Femur (tissue), 1 donor: ENCODE measurements at regions not wholly inside any gene's neighbourhood (a gene's known extent, or its start where the extent isn't known, plus 50 kb on each side); places are given as distances from the start of the nearest gene placed in this dataset.

Source experiments
- DNase-seq: peaks from one replicate; pipeline ENCODE4 v3.0.0-alpha.2; 2017

- no peak for DNase-seq
Observed at GRCh38 chr2:118264232-118264990, 176.1 kb downstream of the INSIG2 start.

GRCh38 chr2:118257696-118258095 lies 169.4 kb downstream of the INSIG2 start:
- DNase-seq: no peak

- DNase-seq: no peak
Observed at GRCh38 chr2:118255771-118256372, 167.6 kb downstream of the INSIG2 start.

- no peak for DNase-seq
Observed at GRCh38 chr2:118255301-118255700, 167.0 kb downstream of the INSIG2 start.

- DNase-seq: no peak
Observed at GRCh38 chr2:118254116-118254515, 165.8 kb downstream of the INSIG2 start.

- no peak for DNase-seq
Observed at GRCh38 chr2:118251427-118251826, 163.2 kb downstream of the INSIG2 start.

GRCh38 chr2:118250463-118250862 lies 162.2 kb downstream of the INSIG2 start:
- DNase-seq: no peak

- no peak for DNase-seq
Observed at GRCh38 chr2:118250001-118250400, 161.7 kb downstream of the INSIG2 start.

- no peak for DNase-seq
Observed at GRCh38 chr2:118249531-118249930, 161.3 kb downstream of the INSIG2 start.

GRCh38 chr2:118246726-118247125 lies 158.5 kb downstream of the INSIG2 start:
- DNase-seq: no peak

- DNase-seq: no peak
Observed at GRCh38 chr2:118246079-118246478, 157.8 kb downstream of the INSIG2 start.

GRCh38 chr2:118244686-118245085 lies 156.4 kb downstream of the INSIG2 start:
- DNase-seq: no peak

GRCh38 chr2:118243031-118243430 lies 154.8 kb downstream of the INSIG2 start:
- no peak for DNase-seq

- DNase-seq: no peak
Observed at GRCh38 chr2:118242216-118242615, 153.9 kb downstream of the INSIG2 start.

GRCh38 chr2:118241128-118241527 lies 152.9 kb downstream of the INSIG2 start:
- no peak for DNase-seq

GRCh38 chr2:118240276-118240675 lies 152.0 kb downstream of the INSIG2 start:
- no peak for DNase-seq

- DNase-seq: no peak
Observed at GRCh38 chr2:118239284-118239683, 151.0 kb downstream of the INSIG2 start.

GRCh38 chr2:118237451-118237850 lies 149.2 kb downstream of the INSIG2 start:
- no peak for DNase-seq

GRCh38 chr2:118232796-118233195 lies 144.5 kb downstream of the INSIG2 start:
- DNase-seq: no peak

GRCh38 chr2:118232391-118232790 lies 144.1 kb downstream of the INSIG2 start:
- no peak for DNase-seq

GRCh38 chr2:118231759-118232158 lies 143.5 kb downstream of the INSIG2 start:
- DNase-seq: no peak

GRCh38 chr2:118227698-118228508 lies 139.6 kb downstream of the INSIG2 start:
- DNase-seq: no peak

- no peak for DNase-seq
Observed at GRCh38 chr2:118225666-118226065, 137.4 kb downstream of the INSIG2 start.

GRCh38 chr2:118224895-118225311 lies 136.6 kb downstream of the INSIG2 start:
- no peak for DNase-seq
